ENCODE measurements at regions not wholly inside any gene's neighbourhood (a gene's known extent, or its start where the extent isn't known, plus 50 kb on each side); places are given as distances from the start of the nearest gene placed in this dataset.

DNA sequence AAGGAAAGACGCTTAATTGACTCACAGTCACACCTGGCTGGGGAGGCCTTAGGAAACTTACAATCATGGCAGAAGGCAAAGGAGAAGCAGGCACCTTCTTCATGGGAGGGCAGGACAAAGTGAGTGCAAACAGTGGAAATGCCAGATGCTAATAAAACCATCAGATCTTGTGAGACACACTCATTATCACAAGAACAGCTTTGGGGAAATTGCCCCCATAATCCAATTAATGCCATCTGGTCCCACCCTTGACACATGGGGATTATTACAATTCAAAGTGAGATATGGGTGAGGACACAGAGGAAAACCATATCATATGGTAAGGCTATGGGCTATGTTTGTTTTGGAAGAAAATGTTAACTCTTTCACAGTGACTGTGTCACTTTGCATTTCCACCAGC is 1272.5 kb upstream of the CELF2 start:
- TF ChIP-seq, protein P1, sequence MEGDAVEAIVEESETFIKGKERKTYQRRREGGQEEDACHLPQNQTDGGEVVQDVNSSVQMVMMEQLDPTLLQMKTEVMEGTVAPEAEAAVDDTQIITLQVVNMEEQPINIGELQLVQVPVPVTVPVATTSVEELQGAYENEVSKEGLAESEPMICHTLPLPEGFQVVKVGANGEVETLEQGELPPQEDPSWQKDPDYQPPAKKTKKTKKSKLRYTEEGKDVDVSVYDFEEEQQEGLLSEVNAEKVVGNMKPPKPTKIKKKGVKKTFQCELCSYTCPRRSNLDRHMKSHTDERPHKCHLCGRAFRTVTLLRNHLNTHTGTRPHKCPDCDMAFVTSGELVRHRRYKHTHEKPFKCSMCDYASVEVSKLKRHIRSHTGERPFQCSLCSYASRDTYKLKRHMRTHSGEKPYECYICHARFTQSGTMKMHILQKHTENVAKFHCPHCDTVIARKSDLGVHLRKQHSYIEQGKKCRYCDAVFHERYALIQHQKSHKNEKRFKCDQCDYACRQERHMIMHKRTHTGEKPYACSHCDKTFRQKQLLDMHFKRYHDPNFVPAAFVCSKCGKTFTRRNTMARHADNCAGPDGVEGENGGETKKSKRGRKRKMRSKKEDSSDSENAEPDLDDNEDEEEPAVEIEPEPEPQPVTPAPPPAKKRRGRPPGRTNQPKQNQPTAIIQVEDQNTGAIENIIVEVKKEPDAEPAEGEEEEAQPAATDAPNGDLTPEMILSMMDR (conservative IDR thresholded peaks at IDR 0.05; ENCODE audit: low read length): no peak
- no peak for DNase-seq (ENCODE audit: low read depth)
- no peak overlapping the region for H3K4me3 ChIP-seq (ENCODE audit: low read length)

DNA sequence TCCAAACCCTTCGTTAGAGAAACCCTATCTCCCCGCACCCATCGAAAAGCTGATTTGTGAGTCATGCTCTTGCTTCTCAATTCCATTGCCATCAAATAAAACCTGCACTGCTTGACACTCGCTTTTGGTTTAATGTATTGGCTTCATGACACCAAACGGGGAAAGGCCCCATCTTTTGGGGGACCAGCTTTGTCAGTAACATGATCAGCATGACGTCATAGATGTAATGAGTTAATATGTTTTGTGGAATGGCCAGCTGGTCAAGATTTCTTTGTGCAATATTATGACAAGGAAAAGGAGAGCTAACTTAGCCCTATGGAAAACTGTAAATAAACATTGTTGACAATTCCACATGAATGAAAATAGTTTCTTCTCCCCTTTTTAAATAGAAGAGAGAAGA is 1260.5 kb upstream of the CELF2 start:
- no peak for DNase-seq (ENCODE audit: low read depth)

DNA sequence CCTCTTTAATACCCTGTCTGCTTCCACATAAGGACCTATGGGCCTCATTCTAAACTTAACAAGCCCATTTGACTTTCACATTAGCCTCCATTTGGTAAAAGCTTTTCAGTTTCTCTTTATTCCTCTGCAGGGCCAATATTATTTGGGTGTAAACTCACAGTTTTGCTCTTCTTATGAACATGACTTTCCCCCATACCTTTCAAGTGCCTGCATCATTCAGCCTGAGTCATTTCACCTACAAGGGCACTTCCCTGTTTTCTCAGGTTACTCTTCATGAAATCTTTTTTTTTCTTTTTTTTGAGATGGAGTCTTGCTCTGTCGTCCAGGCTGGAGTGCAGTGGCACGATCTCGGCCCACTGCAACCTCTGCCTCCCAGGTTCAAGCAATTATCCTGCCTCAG is 1258.1 kb upstream of the CELF2 start:
- TF ChIP-seq, protein P1 (conservative IDR thresholded peaks at IDR 0.05; ENCODE audit: low read length): no peak
- no peak overlapping the region for H3K4me3 ChIP-seq (ENCODE audit: low read length)
- DNase-seq (ENCODE audit: low read depth): no peak

More for the DNA sequence above, 1260.5 kb upstream of the CELF2 start:
- H3K4me3 ChIP-seq (ENCODE audit: low read length): no peak overlapping the region
- TF ChIP-seq, protein P1 (conservative IDR thresholded peaks at IDR 0.05; ENCODE audit: low read length): no peak

DNA sequence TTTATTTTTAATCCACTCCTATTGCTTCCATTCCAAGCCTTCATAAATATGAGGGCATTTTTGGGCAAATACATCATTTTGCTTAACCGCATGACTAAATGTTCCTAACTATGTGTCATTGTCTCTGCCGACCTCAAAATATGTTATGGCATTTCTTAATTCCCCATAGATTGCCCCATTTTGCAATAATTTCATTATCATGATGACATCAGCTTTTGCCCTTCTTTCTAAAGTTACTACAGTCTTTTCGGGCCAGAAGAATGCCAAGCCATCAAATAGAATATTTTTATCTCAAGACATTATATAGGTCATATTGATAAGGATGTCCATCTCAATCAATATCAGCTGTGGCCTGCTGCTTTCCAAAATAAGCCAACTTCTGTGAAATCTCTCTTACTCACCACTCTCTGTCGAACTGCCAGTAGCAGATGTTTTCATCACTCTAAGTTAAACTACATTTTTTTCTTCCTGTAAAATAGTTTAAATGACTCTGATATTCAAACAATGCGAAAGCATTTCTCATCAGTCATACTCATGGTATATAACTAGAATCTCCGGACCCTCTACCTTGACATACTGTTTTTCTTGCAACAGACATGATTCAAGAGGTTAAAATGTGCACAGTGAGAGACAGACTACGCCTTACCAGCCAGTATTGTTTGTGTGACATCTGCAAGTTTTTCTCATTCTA is 1254.6 kb upstream of the CELF2 start:
- TF ChIP-seq, protein P1 (conservative IDR thresholded peaks at IDR 0.05; ENCODE audit: low read length): no peak
- no peak overlapping the region for H3K4me3 ChIP-seq (ENCODE audit: low read length)
- DNase-seq (ENCODE audit: low read depth): peak; percentile 89

DNA sequence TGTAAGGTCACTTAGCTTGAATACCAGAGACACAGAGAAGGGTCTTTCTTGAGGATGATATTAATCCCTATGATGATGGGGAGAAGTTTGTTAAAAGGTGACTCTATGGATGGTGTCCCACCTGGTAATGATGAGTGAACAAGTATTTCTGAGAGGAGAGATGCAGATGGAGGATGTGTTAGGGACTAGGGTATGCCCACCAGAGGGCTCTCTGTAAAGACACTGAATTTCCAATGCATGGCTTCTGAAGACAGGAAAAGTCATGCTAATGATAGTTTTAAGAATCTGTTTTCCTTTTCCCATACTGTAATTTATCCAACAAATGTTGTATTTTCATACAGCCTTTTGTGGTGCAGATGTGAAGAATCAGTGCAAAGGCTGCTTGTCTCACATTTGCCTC is 1250.9 kb upstream of the CELF2 start:
- no peak overlapping the region for H3K4me3 ChIP-seq (ENCODE audit: low read length)
- DNase-seq (ENCODE audit: low read depth): no peak
- TF ChIP-seq, protein P1 (conservative IDR thresholded peaks at IDR 0.05; ENCODE audit: low read length): no peak

DNA sequence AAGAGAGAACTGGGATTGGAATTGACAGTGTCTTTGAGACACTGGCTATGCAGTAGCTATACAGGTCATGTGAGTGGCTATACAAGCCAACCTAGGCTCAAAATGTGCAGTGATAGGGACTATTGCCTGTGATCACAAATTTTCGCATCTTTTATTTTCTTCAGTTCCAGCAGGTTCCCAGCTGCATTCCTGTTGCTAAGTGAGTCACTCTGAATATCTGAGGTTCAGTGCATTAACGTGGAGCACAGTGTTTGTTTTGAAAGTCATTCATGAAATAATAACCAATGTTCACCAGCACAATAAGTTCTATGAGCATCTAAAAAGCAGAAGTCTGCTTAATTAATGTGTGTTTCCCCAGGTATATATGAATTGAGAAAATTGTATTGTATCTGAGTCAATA is 1236.0 kb upstream of the CELF2 start:
- TF ChIP-seq, protein P1 (conservative IDR thresholded peaks at IDR 0.05; ENCODE audit: low read length): no peak
- H3K4me3 ChIP-seq (ENCODE audit: low read length): no peak overlapping the region
- DNase-seq (ENCODE audit: low read depth): peak; percentile 15

DNA sequence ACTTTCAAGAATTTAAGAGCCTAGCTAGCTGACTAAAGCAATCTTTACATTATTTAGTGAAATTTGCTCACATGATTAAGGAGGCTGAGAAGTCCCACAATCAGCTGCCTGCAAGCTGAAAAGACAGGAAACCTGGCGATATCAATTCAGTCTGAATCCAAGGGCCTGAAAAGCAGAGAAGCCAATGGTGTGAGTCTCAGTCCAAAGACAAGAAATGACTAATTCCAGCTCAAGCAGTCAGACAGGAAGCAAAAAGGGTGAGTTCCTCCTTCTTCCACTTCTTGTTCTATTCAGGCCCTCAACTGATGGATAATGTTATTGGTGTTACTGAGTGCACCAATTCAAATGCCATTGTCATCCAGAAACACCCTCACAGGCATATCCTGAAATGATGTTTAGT is 1231.6 kb upstream of the CELF2 start:
- TF ChIP-seq, protein P1 (conservative IDR thresholded peaks at IDR 0.05; ENCODE audit: low read length): no peak
- peak; percentile 10 for DNase-seq (ENCODE audit: low read depth)
- no peak overlapping the region for H3K4me3 ChIP-seq (ENCODE audit: low read length)

Measured in AG10803 (cell line).